NCI-H2107 treated with DMSO at 0.1 percent for 48 hours (cell line): ENCODE measurements at regions not wholly inside any gene's neighbourhood (a gene's known extent, or its start where the extent isn't known, plus 50 kb on each side); places are given as distances from the start of the nearest gene placed in this dataset.
"Not testable (repeated sequence)": the region's sequence is repeated elsewhere in the genome, so short reads cannot be mapped to it uniquely, and the experiment has no call there.

Experiments
- DNase-seq: peaks from one replicate; lab custom pipeline; 2025; ENCODE audit not compliant: unreplicated experiment; lab: John Stamatoyannopoulos, UW

DNA sequence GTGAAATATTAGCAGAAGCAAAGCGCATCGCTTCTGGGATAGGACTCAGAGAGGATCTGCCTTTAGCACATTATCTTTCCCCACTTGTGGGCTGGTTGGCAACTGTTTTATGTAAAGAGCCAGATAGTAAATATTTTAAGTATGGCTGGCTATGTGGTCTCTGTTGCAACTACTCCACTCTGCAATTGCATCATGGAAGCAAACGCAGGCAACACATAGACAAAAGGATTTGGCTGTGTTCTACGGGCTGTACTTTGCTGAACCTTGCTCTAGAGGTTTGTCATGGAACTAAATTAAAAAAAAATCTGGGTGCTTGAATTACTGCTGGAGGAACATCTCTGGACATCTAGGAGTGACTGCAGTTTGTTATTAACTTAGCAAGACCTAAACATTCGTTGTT, 307.8 kb upstream of the TPK1 start:
- peak; percentile 9 for DNase-seq

- no peak for DNase-seq
Observed at GRCh38 chr7:145134377-145134776, 298.5 kb upstream of the TPK1 start.

DNA sequence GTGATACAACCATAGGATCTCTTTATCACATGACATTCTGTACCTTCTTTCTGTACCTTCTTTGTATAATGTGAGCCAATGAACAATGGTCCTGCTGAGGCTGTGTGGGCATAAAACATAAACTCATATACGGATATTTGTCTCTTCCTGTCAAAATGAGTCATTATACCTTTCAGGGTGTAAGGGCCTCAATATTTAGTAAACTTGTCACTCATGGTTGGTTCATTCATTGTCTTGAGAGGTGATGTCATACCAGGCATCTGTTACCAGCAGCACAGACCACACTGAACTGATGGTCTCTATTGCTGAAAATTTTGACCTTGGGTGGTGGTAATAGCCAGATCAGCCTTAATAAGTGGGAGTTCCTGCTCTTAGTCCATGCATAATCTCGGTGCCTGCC, 287.6 kb upstream of the TPK1 start:
- no peak for DNase-seq

- DNase-seq = peak; percentile 91
Observed at GRCh38 chr7:145106001-145106400, 270.1 kb upstream of the TPK1 start.

DNA sequence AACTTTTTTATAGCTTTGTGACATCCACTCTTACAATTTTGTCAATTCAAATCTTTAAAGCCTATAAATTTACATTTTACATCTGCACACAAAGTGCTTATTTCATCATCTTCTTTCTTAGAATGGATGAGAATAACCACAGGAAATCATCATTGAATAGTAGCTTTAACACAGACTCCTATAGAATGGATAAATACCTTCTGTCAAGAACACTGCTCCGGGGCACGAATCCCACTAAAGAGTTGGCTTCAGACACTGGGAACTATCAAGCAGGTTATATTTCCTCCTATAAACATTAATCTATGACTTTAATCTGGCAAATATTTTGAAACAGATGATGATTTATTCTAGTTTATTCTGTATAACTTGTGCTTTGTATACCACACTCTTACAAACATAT, 269.7 kb upstream of the TPK1 start:
- peak; percentile 84 for DNase-seq

GRCh38 chr7:145104400-145104799, 268.5 kb upstream of the TPK1 start:
- DNase-seq = no peak

DNA sequence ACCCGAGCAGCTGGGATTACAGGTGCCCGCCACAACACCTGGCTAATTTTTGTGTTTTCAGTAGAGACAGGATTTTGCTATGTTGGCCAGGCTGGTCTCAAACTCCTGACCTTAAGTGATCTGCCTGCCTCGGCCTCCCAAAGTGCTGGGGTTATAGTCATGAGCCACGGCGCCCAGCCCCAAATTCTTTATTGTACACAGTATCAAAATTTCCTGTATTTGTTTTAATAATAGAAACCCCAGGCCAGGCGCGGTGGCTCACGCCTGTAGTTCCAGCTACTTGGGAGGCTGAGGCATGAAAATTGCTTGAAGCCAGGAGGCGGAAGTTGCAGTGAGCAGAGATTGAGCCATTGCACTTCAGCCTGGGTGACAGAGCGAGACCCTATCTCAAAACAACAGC, 266.3 kb upstream of the TPK1 start:
- DNase-seq = not testable (repeated sequence)

DNA sequence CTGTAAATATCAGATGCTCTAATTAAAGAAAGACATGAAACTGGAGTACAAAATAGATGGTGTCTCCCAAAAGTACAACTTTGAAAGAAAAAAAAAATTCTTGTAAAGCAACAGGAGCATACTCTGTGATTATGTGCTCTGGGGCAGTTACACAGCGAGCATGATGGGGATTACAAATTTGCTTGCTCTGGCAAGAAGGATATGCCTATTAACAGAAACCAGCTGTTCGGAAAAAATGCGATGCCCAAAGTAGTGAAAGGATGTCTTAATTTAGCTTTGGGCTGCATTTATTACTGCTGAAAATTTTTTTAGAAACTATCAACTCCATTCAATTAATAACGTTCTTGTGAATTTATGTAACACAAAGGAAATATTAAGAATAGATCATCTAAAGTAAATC, 256.9 kb upstream of the TPK1 start:
- DNase-seq = no peak

- DNase-seq = no peak
Observed at GRCh38 chr7:145088111-145088745, 252.4 kb upstream of the TPK1 start.

DNA sequence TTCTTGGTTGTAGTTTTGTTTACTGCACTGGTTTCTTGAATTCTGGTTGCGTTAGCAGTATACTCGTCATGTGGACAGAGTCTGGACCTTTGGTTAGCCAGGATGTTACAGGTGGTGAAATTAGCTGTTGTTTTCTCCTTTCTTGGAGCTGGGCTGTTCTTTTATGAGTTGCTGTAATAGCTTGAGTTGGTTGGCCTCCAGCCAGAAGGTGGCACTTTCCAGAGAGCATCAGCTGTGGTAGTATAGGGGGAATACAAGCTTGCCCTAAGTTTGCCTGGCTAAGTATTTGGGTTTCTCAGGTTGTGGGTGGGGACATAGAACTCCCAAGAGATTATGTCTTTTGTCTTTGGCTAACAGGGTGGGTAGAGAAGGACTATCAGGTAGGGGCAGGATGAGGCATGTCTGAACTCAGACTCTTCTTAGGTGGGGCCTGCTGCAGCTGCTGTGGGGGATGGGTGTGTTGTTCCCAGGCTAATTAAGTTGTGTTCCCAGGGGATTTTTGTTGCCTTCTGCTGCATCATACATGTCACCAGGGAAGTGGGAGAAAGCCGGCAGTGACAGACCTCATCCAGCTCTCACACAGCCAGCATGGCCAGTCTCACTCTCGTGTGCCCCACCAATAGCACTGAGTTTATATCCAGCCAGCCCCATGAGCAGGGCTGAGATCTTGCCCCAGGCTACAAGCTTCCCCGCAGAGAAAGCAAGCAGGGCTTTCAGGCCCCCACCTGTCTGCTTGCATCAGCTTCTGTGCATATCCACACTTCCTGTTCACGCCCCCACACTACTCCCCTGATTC, 246.7 kb upstream of the TPK1 start:
- DNase-seq = peak; percentile 97

GRCh38 chr7:145065473-145065872, 229.6 kb upstream of the TPK1 start:
- no peak for DNase-seq

- DNase-seq = no peak
Observed at GRCh38 chr7:145064114-145064513, 228.3 kb upstream of the TPK1 start.

DNA sequence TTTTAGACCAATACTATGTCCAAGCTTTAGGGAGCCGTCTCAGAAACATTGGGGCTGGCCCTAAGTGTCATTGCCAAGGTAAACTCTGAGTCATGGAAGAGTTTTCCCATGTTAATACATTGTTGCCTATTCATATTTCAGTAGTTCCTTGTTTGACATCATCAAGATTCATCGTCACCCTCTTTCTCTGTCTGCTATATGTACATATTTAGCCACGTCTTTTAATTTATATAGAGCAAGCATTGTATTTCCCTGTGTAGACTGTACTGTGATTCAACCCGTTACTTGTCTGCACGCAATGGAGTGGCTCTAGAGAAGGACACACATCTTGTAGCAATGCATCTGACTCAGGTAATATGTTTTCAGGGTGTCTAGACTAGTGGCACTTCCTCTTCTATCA, 217.9 kb upstream of the TPK1 start:
- no peak for DNase-seq

DNA sequence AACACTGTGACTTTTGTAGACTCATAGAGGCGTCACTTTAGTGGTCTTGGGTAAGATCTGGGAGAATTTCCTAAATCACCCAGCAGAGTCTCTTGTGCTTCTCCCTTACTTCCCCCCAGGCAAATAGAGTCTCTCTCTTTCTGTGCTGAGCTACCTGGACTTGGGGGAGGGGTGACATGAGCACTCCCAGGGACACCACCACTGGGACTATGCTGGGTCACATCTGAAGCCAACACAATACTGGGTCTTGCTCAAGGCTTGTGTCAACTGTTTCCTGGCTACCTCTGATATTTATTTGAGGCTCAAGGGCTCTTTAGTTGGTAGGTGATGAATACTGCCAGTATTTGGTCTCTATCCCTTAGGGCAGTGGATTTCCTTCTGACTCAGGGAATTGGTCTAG, 214.6 kb upstream of the TPK1 start:
- no peak for DNase-seq

GRCh38 chr7:145036604-145037405, 201.0 kb upstream of the TPK1 start:
- DNase-seq = peak; percentile 51

DNA sequence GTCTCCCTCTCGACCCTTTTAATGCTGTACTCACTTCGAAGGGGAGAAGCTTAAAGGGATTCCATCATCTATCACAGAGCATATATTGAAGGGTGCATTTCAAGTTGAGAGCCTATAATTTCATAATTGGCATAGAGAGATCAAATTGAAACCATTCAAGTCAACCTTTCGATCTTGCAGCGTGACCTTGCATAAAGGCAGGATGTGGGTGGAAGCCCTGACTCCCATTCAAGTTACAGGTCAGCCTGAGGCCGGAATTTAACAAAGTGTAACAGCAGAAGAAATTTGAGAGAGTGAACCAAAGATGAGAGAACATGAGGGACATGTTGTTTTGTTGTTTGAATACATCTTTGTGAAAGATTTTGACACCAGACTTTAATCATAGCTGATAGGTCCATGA, 195.3 kb upstream of the TPK1 start:
- no peak for DNase-seq

- no peak for DNase-seq
Observed at GRCh38 chr7:145030754-145031153, 194.9 kb upstream of the TPK1 start.

DNA sequence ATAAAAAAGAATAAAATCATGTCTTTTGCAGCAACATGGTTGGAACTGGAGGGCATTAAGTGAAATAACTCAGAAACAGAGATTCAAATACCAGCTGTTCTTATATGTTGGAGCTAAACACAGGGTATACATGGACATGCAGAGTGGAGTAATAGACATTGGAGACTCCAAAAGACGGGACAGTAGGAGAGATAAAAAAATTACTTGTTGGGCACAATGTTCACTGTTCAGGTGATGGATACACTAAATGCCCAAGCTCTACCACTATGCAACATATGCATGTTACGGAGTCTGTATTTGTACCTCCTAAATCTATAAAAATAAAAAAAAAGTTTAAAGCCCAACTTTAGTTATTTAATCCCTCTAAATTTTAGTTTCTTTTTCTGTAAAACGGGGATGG, 184.6 kb upstream of the TPK1 start:
- DNase-seq = no peak

DNA sequence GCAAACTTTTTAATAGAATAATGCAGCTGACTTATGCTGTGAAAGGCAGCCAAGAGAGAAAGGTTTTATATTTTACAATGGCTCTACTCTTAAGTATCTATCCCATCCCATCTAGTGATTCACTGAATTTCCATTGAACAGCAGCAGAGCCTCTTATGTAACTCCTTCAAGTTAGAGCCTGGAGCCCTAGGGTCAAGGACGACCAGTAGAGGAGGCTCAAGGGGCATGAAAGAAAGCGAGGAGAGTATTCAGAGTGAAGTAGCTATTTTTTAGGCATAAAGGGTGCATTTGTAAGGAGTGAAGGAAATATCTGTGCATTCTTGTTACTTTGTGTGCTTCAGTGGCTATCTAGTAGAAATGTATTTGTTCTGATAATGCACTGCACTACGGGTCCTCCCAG, 180.2 kb upstream of the TPK1 start:
- no peak for DNase-seq

GRCh38 chr7:145009876-145010275, 174.0 kb upstream of the TPK1 start:
- no peak for DNase-seq

DNA sequence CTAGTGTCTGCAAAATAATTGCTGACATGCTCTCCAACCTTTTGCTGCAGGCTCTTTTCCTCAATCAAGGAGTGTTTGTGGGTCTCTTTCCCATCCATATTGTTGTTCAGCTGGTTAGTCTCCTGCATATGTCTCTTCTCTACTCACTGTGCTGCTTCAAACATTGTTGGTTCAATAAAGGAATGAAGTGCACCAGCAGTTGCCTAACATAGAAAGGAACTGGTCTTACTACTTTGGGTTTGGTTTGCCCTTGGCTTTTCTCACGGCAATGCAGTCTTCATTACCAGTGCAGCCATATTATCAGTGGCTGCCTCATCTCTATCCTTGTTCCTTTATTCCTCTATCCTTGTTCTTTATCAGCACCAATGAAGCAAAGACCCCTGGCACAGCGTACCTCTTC, 169.7 kb upstream of the TPK1 start:
- no peak for DNase-seq

- DNase-seq = no peak
Observed at GRCh38 chr7:144997512-144997911, 161.7 kb upstream of the TPK1 start.
